HUES64 (cell line): ENCODE measurements at regions not wholly inside any gene's neighbourhood (a gene's known extent, or its start where the extent isn't known, plus 50 kb on each side); places are given as distances from the start of the nearest gene placed in this dataset.

Source experiments
- H3K27ac ChIP-seq: 2 replicates; pipeline ENCODE4 v1.7.0; 2013; ENCODE audit warnings: low read depth, low read length, inconsistent platforms
- H3K27me3 ChIP-seq: 2 replicates; pipeline ENCODE4 v1.6.1; 2013; ENCODE audit warnings: mild to moderate bottlenecking, low read length; ENCODE audit not compliant: insufficient read depth
- H3K36me3 ChIP-seq: 2 replicates; pipeline ENCODE4 v1.6.1; 2013; ENCODE audit warnings: mild to moderate bottlenecking, low read length; ENCODE audit not compliant: insufficient read depth
- H3K4me1 ChIP-seq: 2 replicates; pipeline ENCODE4 v1.6.1; 2013; ENCODE audit warnings: mild to moderate bottlenecking, low read length, moderate library complexity; ENCODE audit not compliant: insufficient read depth
- H3K4me3 ChIP-seq: 2 replicates; pipeline ENCODE4 v1.5.1; 2013; ENCODE audit warnings: mild to moderate bottlenecking, low read length, moderate library complexity
- H3K9ac ChIP-seq: 2 replicates; pipeline ENCODE4 v1.6.1; 2013; ENCODE audit warnings: mild to moderate bottlenecking, low read depth, low read length
- H3K9me3 ChIP-seq: 2 replicates; pipeline ENCODE4 v1.6.1; 2013; ENCODE audit warnings: low read depth, low read length; ENCODE audit not compliant: insufficient read depth
- WGBS: fragments of 150-250, 120-280 bp; methylation state at CpG from one replicate; pipeline ENCODE4 v1.1.7; 2013; ENCODE audit warnings: missing lambda C conversion rate; 5-methylcytosine and 5-hydroxymethylcytosine counted together

- Histone ChIP-seq H3K27ac (no peak overlapping the region), H3K4me3 (no peak overlapping the region), H3K36me3 (no peaks in the 10 kb centered on the region), H3K27me3 (no peaks in the 10 kb centered on the region), H3K4me1 (peaks cover 4% of the 10 kb centered on the region; the same call in 1 of the 2 replicates), H3K9me3 (peaks cover 6% of the 10 kb centered on the region), H3K9ac (no peak overlapping the region)
- 97% methylated on average over 3 of the region's 4 CpGs for WGBS
Measured at GRCh38 chr13:39879286-39880035, 224.0 kb downstream of the COG6 start.

GRCh38 chr13:39881383-39881782 lies 225.9 kb downstream of the COG6 start:
- Histone ChIP-seq H3K9ac (no peak overlapping the region), H3K4me1 (no peaks in the 10 kb centered on the region), H3K36me3 (no peaks in the 10 kb centered on the region), H3K27ac (no peak overlapping the region), H3K27me3 (no peaks in the 10 kb centered on the region), H3K4me3 (no peak overlapping the region), H3K9me3 (peaks cover 11% of the 10 kb centered on the region)
- WGBS = 45% methylated on average over 2 of the region's 2 CpGs

GRCh38 chr13:39881887-39882286 lies 226.4 kb downstream of the COG6 start:
- 89% methylated on average over 1 of the region's 1 CpG for WGBS
- no peak overlapping the region for H3K27ac ChIP-seq
- no peaks in the 10 kb centered on the region for H3K4me1 ChIP-seq
- no peaks in the 10 kb centered on the region for H3K36me3 ChIP-seq
- no peak overlapping the region for H3K4me3 ChIP-seq
- H3K9ac ChIP-seq = no peak overlapping the region
- no peaks in the 10 kb centered on the region for H3K27me3 ChIP-seq
- H3K9me3 ChIP-seq = peaks cover 11% of the 10 kb centered on the region

GRCh38 chr13:39884166-39884565 lies 228.7 kb downstream of the COG6 start:
- no peaks in the 10 kb centered on the region for H3K4me1 ChIP-seq
- H3K27me3 ChIP-seq = no peaks in the 10 kb centered on the region
- H3K36me3 ChIP-seq = no peaks in the 10 kb centered on the region
- no peak overlapping the region for H3K9ac ChIP-seq
- 30% methylated on average over 1 of the region's 1 CpG for WGBS
- no peak overlapping the region for H3K27ac ChIP-seq
- H3K9me3 ChIP-seq = peaks cover 11% of the 10 kb centered on the region
- H3K4me3 ChIP-seq = no peak overlapping the region

- H3K4me1 ChIP-seq = no peaks in the 10 kb centered on the region
- no peak overlapping the region for H3K4me3 ChIP-seq
- H3K9ac ChIP-seq = no peak overlapping the region
- H3K36me3 ChIP-seq = no peaks in the 10 kb centered on the region
- no peak overlapping the region for H3K27ac ChIP-seq
- no peaks in the 10 kb centered on the region for H3K27me3 ChIP-seq
- peaks cover 11% of the 10 kb centered on the region for H3K9me3 ChIP-seq
Measured at GRCh38 chr13:39886336-39886735, 230.9 kb downstream of the COG6 start.

- WGBS = 99% methylated on average over 2 of the region's 2 CpGs
- Histone ChIP-seq H3K36me3 (no peaks in the 10 kb centered on the region), H3K27me3 (no peaks in the 10 kb centered on the region), H3K9ac (no peak overlapping the region), H3K4me1 (no peaks in the 10 kb centered on the region), H3K4me3 (no peak overlapping the region), H3K27ac (no peak overlapping the region), H3K9me3 (peaks cover 11% of the 10 kb centered on the region)
Measured at GRCh38 chr13:39887387-39887786, 231.9 kb downstream of the COG6 start.

- no peaks in the 10 kb centered on the region for H3K27me3 ChIP-seq
- no peaks in the 10 kb centered on the region for H3K4me1 ChIP-seq
- no peak overlapping the region for H3K4me3 ChIP-seq
- no peak overlapping the region for H3K27ac ChIP-seq
- WGBS = 96% methylated on average over 3 of the region's 4 CpGs
- peaks cover 8% of the 10 kb centered on the region for H3K9me3 ChIP-seq
- no peak overlapping the region for H3K9ac ChIP-seq
- H3K36me3 ChIP-seq = no peaks in the 10 kb centered on the region
Measured at GRCh38 chr13:39888865-39889810, 233.7 kb downstream of the COG6 start.

GRCh38 chr13:39890537-39890936 lies 235.1 kb downstream of the COG6 start:
- Histone ChIP-seq H3K4me3 (no peak overlapping the region), H3K4me1 (no peaks in the 10 kb centered on the region), H3K27me3 (no peaks in the 10 kb centered on the region), H3K9me3 (no peaks in the 10 kb centered on the region), H3K9ac (no peak overlapping the region), H3K27ac (no peak overlapping the region), H3K36me3 (no peaks in the 10 kb centered on the region)
- WGBS = 93% methylated on average over 4 of the region's 4 CpGs

- H3K27me3 ChIP-seq = no peaks in the 10 kb centered on the region
- no peak overlapping the region for H3K9ac ChIP-seq
- H3K36me3 ChIP-seq = no peaks in the 10 kb centered on the region
- no peaks in the 10 kb centered on the region for H3K4me1 ChIP-seq
- H3K27ac ChIP-seq = no peak overlapping the region
- no peak overlapping the region for H3K4me3 ChIP-seq
- no peaks in the 10 kb centered on the region for H3K9me3 ChIP-seq
- 83% methylated on average over 8 of the region's 10 CpGs for WGBS
Measured at GRCh38 chr13:39892721-39893685, 237.5 kb downstream of the COG6 start.

GRCh38 chr13:39893808-39894207 lies 238.3 kb downstream of the COG6 start:
- no peaks in the 10 kb centered on the region for H3K4me1 ChIP-seq
- no peak overlapping the region for H3K4me3 ChIP-seq
- H3K9me3 ChIP-seq = no peaks in the 10 kb centered on the region
- WGBS = 95% methylated on average over 1 of the region's 1 CpG
- H3K36me3 ChIP-seq = no peaks in the 10 kb centered on the region
- no peak overlapping the region for H3K27ac ChIP-seq
- H3K9ac ChIP-seq = no peak overlapping the region
- no peaks in the 10 kb centered on the region for H3K27me3 ChIP-seq
